T-helper 2 cell (primary cell): ENCODE measurements at regions not wholly inside any gene's neighbourhood (a gene's known extent, or its start where the extent isn't known, plus 50 kb on each side); places are given as distances from the start of the nearest gene placed in this dataset.

ENCODE experiments used
- DNase-seq, 5 experiments: peaks; one replicate each; pipeline versions ENCODE4 v3.0.0 to v3.0.0-alpha.2; 2012 to 2022

DNA sequence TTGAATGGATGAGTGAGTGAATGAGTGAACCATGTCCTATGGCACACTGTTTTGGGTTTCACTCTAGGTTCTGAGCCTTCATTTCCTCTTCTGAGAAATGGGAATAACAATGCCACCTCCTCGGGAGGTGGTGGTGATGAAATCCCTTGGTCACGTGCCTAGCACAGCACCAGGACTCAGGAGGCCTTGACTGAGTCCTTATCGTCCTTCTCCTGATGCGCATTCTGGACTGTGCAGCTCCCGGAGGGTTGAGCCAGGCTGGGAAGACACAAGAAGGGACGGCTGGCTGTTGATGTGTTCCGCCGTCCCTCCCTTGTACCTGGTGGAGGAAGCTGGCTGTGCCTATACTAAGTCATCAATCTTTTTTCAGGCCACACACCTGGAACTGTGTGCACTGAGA, 437.3 kb downstream of the ZNF521 start:
- no peak for DNase-seq

DNA sequence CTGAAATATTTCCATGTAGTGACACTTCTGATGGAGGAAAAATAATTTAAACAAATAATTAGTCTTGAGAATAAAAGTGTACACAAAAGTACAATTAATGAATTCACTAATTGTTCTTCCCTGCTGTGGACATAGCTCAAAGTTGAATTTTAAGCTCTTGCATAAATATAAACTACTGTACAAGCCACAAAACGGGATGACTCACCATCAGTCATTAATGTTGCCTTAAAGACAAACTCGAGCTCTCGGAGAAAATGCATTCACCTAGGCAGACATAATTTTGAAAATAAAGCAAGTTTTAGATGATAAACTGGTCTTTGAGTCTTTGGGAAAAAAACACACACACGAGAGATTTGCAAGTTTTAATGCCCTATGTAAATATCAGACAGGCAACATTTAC, 436.4 kb downstream of the ZNF521 start:
- DNase-seq = no peak

DNA sequence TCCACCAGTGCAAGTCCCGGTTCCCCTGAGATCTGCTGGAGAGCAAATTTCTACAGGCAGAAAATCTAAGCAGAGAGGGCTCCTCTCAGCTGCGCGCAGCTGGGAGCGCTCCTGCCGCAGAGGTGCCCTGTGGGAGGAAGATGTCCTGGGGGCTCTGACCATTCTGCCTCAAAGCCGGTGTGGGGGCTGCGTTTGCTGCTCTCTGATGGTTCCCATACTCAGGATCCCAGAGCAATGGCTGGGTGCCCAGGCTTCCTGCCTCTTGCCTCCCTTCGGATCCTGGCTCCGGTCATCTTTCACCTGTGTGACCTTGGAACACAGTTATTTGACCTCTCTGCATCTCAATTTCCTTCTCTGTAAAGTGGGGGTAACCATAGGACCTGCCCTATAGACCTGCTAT, 434.2 kb downstream of the ZNF521 start:
- DNase-seq = no peak

DNA sequence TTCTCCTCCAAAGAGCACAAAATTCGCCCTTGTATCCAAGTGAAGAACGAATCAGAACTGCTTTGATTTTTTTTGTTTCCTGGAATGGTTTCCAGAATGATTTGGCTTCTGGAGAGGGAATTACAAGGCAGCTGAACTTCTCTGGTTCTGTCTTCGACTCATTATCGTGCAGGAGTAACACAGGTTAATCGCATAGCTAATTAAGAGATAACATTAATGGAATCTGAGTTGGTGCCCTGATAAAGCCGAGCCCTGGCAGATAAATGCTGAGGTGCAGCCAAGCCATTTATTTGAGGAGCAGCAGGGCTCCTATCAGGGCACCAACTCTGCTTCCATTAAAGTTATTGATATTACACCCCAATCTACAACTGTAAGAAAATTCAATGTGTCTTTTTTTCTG, 433.7 kb downstream of the ZNF521 start:
- no peak for DNase-seq

DNA sequence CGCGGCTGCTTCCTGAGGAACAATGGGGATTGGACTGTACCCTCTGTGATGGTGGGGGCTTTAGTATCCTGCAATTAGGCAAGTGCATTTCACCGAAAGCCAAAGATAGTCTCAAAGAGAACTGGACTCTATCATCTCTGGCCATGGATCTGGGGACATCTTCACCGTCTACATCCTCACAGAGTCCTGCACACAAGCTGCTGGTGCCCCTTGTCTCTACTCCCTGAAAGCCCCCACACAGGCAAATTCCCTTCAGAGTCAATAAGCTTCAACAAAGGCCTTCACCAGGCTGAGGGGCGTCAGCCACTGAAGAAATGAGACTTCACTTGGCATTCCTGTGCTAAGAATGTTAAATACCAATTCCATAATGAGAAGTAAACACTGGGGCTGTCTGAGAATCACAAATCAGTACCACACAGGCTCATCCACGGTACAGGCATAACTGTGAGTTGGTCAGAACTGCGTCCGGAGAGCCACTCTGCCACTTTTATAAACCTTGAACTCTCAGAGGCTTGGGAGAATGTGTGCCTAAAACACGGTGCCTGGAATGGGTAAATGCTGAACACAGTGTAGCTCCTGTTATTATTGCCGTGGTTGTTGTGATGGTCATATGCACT, 432.7 kb downstream of the ZNF521 start:
- no peak for DNase-seq

DNA sequence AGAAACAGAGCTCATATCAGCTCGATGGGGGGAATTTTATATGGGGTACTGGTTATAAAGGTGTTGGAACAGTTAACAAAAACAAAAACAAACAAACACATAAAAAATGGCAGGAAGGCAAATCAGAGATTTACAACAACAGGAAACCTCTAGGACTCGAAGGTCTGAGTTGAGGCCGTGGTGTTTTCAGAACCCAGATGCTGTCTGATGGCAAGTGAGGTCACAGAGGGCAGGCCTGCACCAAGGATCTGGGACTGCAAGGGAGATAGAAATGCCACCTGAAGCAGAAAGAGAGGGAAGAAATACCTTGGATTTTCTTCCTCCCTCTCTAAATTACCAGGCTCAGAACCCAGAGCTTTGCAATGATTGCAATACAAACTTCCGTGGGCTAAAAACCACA, 429.5 kb downstream of the ZNF521 start:
- DNase-seq = no peak

DNA sequence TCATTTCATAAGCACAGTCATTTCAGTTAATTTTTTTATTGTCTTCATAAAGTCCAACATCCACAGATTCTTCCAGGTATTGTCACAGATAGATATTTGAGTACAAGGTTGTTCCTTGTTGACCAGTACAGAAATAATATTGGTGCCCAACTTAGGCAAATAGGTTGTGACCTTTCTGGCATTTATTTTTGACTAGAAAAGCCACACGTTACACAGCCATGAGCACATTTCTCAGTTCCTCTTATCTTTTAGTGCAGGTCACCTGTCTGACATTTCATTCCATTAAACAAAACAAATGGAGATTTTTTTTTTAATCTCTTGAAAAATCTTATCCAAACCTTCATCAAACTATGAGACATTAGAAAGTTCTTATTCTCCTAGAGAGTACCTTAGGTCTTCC, 428.8 kb downstream of the ZNF521 start:
- DNase-seq = no peak

DNA sequence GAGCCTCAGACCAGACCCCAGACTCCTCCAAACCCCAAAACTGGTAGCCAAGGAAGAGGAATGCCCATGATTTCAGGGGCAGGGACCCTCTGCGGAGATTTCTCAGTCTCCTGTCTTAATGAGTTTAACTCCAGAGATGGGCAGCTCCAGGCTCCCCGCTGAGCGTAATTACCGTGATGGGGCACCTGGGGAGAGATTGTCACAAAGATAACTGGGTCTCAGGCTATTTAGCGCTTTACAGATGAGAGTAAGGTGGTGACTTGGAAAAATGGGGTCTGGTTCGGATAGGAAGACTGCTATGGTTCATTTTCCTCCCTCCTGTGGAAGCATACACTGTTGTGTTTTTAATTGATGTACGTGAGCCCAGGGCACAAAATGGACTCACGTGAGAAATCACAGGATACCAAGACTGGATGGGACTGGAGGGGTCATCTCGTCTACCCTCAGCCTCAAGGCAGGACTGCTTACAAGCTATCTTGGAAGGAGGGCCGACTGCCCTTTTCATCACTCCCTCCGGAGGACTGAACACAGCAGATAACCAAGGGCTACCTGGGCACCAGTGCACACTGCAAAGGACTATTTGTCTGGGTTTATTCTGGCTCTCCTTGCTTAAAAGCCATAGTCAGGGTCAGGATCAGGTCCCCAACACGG, 427.8 kb downstream of the ZNF521 start:
- no peak for DNase-seq

DNA sequence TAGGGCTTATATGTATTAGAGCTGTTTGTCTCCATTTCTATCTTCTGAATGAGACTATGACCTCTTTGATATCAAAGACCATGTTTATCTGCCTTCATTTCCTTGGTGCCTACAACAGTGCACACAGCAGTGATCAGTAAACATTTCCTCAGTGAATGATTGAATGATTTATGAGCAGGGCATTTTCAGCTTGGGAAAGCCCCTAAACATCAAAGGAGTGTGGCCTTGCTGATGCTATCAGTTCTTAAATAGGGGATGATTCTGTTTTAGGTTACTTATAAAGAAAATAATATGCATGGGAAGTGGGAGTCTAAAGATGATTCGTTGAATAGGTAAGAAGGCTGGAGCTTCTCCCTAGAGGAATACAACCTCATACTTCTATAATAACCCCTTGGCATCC, 425.3 kb downstream of the ZNF521 start:
- no peak for DNase-seq

DNA sequence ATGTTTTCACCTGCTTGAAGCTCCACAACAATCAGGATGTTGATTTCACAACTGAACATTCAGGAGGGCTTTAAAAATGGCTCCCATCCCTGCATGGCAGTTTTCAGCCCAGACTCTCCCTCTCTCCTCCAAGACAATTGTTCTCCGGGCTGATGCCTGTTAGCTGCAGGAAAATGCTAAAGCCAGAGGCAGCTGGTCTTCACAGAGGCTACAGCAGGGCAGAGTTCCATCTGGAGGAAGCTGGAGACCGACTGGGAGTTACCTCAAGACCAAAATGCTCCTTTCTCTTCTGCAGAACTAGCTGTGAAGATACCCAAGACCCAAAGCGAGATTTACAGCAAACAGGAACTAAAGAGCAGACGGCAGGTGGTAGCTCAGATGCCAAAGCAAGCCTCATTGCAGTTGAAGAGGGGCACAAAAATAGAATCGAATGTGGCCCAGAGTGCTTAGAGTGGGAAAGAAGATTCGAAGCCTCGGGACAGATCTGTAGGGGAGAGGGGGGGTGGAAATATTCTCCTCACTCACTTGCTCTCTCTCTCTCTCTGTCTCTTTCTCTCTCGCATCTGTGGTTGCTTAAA, 423.6 kb downstream of the ZNF521 start:
- DNase-seq = no peak

DNA sequence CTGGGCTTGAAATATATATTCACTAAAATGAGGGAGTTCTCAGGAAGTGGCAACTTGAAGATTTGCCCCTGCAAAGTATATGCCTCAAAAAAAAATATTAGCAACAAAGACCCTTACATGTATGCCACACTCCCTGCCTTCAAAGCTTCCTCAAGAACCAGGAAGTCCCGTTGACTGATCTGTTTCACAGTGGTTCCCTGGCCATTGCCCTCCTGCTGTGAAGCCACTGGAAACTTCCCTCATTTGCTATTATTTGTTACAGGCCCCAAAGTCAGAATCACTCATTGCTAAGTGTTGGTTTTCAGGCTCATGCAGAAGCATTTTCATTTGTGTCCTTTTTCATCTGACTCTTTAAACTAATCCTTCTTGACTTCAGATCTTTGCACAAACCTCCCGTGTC, 421.5 kb downstream of the ZNF521 start:
- DNase-seq = no peak

DNA sequence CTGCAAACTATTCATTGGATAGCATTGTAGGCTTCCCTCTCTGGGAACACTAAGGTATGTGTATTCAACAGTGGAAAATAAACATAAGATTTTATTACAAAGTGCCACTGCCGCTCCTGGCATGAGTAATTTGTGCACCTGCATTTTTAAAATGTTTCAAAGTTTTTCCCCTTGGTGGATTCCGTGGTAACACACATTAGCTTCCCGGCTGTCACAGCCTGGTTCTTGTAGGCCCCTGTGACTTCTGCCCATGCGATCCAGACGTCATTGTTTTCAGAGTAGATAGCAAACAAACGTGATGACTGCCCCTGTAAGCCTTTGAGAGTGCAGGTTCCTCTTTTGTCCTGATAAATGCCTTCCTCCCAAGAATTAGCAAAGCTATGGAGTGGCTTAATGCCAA, 421.0 kb downstream of the ZNF521 start:
- no peak for DNase-seq

DNA sequence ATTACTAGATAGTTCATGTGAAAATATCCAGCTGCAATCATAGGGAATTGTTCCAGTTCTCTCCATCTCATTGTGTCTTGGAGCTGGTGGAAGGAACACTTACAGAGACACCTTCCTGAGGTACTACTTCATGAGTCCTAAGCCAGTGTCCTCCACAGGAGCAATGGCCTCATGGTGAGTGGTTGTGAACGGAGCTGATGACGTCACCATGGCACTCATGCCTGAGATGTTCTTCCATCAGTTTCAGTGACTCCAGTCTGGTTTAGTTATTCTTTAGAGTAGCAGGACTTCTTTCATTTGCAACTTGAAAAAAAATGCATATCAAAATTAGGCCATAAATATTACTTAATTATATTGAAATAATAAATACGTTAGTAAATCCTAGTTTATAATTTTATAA, 418.6 kb downstream of the ZNF521 start:
- no peak for DNase-seq

DNA sequence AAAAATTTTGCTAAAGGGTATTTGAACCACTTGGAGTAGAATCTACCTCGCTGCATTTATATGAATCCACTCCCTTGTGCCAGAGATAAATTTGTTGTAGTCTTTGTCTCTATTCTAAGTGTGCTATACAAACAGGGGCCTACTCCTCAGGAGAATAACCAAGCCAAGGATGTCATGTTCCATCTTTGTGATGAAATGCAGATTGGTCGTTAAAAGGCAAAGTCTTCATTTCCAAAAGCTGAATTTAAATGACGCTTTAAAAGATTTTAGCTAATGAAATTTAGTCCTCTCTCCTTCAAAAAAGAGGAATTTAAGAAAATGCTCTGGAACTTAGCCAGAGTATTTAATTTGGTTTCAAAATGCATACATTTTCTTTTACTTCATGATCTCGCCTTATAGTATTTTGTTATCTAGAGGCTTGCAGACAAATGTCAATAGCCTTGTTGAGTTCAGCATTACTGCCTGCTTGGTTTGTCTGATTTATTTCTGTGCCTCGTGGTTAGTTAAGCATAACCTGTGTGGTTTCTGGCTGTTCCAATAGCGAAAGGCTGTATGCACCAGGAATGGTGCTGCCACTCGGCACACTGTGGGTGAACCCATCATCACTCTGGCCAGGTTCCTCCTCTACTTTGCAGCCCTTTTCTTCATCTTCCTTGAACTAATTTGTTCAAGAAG, 417.6 kb downstream of the ZNF521 start:
- no peak for DNase-seq

DNA sequence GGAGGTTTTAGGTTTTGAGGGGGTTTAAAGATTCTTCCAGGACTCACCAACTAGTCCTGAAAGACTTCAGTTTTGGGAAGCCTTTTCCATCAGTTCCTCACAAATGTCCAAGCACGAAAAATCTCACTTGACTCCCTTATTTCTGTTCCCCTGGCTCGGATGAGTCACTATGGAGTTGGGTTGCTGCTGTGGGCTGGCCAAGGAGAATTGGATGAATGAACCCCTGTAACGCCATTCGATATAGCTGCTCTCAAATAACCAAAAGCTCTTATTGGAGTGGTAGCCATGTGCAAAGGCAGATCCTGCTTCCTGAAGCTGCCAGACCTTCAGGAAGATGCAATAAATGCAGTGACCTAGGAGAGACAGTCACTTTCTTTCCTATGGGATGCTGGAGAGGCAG, 417.0 kb downstream of the ZNF521 start:
- DNase-seq = no peak

DNA sequence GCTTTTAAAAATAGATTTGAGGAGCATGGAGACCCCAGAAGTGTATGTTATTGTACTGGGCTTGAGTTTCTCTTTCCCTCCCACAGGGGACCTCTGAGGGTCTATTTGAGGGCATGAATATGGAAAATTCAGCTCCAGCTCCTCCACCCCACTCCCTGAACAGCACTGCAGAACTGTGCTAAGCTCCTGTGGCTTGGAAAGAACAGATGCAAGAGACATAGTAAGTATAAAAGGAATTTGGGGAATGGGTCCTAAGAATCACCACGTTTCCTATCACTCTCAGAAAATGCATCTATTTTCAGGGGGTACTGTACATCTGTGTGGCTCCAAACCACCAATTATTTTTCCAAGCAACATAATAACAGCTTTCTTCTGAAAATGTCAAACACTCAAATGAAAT, 416.1 kb downstream of the ZNF521 start:
- DNase-seq = no peak

DNA sequence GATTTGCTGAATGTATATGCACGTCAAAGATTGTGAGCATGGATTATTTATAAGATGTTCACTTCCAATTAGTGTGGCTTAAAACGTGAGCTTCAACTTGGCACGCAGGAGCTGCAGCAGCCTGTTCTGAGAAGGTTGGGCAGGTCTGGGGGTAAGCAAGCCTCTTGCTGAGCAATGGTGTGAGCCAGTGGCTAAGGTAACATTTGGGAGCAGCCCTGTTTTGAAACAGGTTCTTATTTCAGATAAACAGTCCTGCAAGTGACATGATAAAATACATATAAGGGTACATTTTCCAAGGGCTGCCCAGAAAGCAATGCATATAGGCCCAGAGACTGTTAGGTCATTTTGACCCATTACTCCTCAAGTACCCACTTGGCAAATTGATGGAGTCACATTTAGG, 415.3 kb downstream of the ZNF521 start:
- no peak for DNase-seq

DNA sequence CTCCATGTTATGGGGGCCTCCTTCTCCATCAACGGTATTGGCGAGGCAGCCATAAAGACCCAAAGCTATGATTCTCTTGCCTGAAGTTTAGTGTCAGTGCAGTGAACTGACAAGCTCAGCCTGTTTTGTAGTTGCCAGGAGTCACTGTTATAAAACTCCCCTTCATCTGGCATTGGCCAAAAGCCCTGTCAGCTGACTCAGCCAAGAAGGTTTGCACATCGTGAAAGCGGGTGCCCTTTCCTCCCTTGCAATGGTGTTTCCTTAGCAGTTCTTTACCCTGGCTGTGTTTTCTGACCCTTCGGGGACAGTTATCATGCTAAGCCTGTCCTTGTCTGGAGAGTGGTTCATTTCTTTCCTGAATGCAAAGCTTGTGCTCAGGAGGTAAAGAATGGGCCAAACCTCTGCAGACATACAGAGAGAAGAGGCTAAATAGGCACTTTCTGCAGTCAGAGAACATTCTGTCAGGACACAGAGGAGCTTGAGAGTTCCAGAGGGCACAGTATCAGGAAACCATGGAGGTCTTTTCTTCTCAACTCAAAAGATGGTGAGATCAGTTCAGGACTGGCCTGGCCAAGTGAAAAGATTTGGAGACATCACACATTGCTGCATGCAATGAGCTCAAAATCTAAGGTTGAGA, 414.2 kb downstream of the ZNF521 start:
- no peak for DNase-seq

DNA sequence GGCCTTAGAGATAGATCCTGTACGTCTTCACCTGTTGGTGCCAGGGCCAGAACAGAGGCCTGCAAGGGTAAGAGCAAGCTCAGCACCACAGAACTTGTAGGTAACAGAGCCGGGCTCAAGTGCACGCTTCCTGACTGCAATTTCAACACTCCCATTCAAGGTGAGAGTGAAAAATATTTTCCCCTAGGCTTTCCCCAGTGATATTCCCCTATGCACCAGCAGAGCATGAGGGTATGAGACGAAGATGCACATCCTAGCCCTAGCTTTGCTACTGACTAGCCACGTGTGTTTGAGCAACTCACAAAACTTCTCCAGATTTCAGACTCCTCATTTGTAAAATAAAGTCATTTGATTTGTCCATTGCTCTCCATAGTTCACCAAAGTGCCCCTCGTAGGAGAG, 411.6 kb downstream of the ZNF521 start:
- DNase-seq = no peak

DNA sequence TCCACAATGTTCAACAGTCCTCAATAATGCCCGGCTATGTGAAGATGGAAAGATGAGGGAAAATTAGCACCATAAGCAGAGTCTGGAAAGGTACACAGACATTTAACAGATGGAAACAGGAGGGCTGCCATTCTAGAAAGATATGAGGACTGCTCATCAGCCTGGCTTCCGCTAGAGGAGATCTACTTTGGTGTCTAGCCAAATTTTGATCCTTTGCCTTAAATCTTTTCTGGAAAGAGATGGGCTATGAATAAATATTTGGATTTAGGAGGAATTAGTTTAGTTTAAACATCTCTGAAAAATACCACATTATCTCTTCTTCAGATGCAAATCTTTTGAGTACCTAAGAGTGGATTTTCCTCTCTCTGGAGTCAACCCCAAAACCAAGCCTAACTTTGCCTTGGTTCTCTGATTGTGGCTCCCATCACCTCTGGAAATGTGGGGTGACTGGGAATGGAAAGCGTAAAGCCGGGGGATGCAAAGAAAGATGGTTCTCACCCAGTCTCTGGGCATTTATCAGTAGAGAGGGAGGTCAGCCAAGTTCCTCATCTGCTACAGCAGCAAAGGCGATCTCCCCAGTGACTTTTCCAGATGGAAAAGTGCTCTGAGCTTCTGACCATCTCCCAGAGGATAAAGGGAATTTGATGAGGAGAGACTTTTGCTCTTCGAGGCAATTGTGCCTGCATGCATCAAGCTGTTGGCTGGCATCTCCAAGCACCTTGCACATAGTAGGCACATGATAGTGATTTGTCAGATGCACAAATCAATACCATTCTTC, 410.6 kb downstream of the ZNF521 start:
- no peak for DNase-seq

DNA sequence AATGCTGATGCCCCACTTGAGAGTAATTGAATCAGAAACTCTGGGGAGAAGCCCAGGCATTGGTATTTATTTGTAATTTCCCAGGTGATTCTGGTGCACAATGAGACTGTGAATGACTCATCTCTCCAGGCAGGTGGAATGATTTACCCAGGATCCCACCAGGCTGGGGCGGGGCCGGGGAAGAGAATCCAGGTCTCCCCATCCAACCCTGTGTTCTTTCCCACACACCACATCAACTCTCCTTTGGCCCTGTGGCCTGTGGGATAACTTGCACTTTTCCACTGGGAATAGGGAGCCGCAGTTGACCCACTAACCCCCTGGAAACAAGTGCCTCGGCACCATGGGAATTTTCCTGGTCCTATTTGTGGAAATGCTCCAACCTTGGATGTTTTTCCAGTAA, 409.8 kb downstream of the ZNF521 start:
- no peak for DNase-seq

DNA sequence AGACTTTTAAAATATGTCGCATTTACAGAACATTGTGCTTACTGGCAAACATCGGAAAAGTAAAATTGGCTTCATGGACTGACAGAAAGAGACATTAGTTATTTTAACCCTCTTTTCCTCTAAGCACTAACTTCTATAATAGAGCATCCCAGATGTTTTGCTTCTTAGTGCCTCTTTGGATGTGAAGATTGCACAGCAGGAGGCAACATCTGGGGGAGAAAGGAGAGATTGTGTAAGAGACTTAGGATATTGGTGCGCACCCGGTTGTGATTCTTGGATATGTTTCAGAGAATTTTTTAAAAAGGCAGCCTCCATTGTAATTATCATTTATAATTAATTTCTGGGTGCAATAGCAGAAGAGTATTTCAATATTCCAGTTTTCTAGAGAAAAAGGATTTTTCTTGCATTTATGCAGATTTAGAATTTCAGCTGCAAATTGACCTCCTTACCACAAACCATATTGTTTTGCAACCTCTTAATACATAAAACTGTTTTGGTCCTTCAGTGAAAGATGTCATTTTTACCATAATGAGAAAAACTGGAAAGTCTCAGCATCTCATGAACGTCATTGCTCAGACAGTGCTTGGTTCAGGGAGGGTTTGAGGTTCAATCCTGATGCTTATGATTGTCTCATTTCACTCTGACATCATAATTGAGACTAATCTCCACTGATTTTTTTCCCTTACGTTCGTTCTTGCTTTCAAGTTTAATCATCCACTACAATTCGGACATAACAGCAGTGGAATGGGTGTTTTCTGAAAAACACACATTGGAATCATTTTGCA, 404.3 kb downstream of the ZNF521 start:
- DNase-seq = no peak
